Fibroblast of mammary gland (primary cell): ENCODE measurements at regions not wholly inside any gene's neighbourhood (a gene's known extent, or its start where the extent isn't known, plus 50 kb on each side); places are given as distances from the start of the nearest gene placed in this dataset.

Experiments
- DNase-seq: peaks from one replicate; pipeline ENCODE4 v3.0.0-alpha.2; 2010; ENCODE audit warnings: low read depth
- H3K4me3 ChIP-seq: 2 replicates; pipeline ENCODE4 v1.5.1; 2011; ENCODE audit warnings: low read depth, mild to moderate bottlenecking, low read length, moderate library complexity; ENCODE audit not compliant: control insufficient read depth
- TF ChIP-seq, protein P1 (sequence below): conservative IDR thresholded peaks from 2 replicates; pipeline ENCODE4 v1.5.1; 2011; ENCODE audit warnings: low read depth, low read length, inconsistent platforms; ENCODE audit not compliant: control insufficient read depth, insufficient read depth

DNA sequence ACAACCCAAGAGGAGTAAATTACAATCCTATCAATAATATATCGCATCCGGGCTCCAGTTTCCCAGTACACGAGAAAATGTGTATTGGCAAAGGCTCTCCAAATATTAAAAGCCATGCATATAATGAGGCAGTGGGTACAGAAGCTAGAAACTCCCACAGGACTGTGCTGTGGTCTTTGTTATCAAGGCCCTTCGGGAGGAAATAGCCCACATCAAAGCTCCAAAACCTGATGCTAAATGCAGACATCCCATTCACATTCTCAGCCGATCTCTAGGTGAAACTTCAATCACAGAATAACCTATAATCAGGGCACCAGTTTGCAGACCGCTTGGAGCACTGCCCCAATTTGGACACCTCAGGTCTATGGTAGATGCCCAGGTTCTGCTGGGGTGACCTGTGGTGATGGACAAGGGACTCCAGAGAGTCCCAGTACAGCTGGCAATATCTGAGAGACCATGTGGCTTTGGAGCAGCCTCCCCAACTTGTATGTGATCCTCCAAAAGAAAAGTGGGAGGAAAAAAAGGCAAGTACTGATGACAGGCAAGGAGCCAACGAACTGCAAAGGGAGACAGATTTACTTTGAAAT is 148.8 kb upstream of the CAMK1G start:
- TF ChIP-seq, protein P1, sequence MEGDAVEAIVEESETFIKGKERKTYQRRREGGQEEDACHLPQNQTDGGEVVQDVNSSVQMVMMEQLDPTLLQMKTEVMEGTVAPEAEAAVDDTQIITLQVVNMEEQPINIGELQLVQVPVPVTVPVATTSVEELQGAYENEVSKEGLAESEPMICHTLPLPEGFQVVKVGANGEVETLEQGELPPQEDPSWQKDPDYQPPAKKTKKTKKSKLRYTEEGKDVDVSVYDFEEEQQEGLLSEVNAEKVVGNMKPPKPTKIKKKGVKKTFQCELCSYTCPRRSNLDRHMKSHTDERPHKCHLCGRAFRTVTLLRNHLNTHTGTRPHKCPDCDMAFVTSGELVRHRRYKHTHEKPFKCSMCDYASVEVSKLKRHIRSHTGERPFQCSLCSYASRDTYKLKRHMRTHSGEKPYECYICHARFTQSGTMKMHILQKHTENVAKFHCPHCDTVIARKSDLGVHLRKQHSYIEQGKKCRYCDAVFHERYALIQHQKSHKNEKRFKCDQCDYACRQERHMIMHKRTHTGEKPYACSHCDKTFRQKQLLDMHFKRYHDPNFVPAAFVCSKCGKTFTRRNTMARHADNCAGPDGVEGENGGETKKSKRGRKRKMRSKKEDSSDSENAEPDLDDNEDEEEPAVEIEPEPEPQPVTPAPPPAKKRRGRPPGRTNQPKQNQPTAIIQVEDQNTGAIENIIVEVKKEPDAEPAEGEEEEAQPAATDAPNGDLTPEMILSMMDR, result no peak
- DNase-seq, result no peak
- H3K4me3 ChIP-seq, result no peak overlapping the region

DNA sequence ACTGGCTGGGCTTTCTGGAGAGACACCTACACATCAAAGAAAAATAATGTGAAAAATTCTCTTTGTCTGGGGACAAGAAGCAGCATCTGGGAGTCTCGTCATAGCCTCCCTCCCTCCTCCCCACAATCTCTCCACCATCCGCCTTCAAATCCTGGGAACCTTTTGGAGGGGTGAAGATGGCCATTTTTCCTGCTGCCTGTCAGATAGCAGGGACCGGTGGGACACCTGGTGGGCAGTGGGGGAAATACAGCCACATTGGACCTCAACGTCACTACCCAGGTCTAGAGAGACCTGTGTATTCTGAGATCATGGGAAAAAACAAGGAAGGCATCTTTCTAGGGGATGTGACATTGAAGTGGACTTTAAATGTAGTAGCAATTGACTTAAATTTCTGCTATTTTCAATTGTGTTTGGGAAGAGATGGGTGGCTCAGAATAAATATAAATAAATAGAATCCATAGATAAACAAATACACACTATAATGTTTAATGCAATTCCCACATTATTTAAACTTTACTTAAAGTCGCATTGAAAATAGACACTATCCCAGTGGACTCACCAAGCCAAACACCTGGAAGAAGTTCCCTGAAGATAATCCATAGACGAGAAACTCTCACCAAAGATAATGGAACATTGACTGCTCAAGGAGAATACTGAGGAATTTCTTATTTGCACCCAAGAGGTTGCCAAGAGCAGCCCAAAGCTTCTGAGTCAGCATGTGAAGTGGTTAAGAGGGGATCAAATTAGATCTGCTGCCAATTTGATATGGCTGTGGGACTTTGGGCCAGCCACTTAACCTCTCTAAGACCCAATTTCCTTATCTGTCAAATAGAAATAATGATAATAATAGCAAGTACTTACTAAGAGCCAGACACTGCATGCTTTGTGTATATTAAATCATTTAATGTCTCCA is 147.6 kb upstream of the CAMK1G start:
- TF ChIP-seq, protein P1, result peak; percentile 94
- no peak overlapping the region for H3K4me3 ChIP-seq
- DNase-seq, result peak; percentile 82

DNA sequence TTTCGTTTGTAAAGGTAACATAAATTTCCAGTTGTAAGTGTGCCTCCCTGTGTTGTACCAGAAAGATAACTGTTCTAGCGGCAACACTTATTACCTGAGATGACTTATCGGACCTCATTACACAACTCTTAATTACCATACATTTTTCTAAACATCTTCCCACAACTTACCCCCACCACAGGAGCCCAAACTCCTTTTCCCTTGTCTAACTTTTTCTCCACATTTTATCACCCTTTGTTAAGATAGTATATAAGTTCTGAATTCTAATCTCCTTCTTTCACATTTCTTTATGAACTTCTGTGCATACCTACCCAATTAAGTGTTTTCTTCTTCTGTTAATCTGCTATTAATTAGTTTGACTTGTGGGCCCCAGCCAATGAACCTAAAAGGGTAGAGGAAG is 143.7 kb upstream of the CAMK1G start:
- DNase-seq, result no peak
- no peak overlapping the region for H3K4me3 ChIP-seq
- TF ChIP-seq, protein P1, result no peak

DNA sequence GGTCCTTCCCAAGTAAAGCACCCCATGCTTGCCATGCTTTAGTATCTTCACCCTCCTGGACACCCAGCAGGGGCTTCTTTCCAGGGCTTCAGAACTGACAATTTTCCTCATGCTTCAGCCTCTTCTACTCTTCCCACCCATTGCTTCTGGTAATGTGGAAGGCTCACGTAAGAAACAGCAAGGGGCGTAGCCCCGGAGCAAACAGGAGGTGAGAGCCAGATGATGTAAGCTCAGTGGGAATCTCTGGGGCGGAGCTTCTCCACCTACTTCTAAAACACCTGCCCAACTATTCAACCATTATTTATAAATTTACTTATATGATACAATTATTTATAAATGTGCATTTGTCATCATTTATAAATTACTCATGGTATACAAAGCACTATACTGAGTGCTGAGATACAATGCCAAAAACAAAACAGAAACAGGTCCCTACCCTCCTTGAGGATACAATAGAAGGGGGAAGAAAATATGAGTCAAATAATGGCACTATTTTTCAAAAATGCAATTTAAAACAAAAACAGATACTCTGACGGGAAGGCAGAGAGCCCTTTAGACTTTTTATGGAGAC is 140.1 kb upstream of the CAMK1G start:
- DNase-seq, result no peak
- H3K4me3 ChIP-seq, result no peak overlapping the region
- TF ChIP-seq, protein P1, result no peak

DNA sequence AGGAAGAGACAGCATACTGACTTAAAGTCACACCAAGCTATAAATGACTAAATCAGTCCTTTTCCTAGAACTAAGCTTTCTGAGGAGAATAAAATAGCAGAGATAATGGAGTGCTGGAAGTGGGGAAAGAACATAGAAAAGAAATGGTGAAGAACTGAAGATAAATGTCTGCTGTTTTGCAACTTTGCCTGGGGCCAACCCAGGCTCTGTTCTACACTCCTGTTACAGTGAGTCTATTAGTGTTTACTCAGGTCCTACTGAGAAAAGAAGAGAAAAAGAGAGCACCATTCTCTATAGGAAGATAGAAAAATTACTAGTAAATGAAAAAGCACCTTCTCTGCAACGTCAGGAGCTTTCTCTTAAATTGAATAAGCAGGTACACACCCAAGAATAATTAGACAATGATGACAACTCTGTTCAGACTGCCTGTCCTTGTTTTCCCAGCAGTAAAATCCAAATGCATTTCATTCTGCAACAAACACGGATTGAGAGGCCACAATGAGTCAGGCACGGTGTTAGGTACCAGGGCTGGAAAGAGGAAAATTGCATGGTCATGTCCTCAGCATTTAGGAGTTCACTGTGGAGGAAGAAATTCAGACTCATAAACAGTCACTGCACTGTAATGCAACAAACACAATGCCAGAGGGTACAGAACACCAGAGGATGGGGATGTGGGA is 139.4 kb upstream of the CAMK1G start:
- H3K4me3 ChIP-seq, result no peak overlapping the region
- TF ChIP-seq, protein P1, result no peak
- no peak for DNase-seq

DNA sequence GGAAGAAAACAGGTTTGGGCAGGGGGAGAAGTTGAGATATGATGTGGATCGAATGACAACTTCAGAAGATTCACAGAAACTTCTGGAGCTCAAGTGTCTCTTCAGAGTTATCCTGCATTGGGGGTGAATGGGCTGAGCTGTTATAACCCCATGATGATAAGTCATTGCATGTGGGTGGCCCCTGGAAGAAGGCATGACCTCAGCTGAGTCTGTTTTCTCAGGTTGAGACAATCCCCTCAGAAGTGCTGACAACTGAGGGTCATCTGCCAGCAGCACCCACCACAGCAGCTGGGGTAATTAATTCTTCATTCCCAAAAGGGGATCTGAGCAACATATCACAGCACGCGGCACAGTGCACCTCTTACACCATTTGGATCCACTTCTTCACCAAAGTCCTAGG is 138.6 kb upstream of the CAMK1G start:
- no peak overlapping the region for H3K4me3 ChIP-seq
- DNase-seq, result no peak
- TF ChIP-seq, protein P1, result no peak
